ENCODE measurements at regions not wholly inside any gene's neighbourhood (a gene's known extent, or its start where the extent isn't known, plus 50 kb on each side); places are given as distances from the start of the nearest gene placed in this dataset.

DNA sequence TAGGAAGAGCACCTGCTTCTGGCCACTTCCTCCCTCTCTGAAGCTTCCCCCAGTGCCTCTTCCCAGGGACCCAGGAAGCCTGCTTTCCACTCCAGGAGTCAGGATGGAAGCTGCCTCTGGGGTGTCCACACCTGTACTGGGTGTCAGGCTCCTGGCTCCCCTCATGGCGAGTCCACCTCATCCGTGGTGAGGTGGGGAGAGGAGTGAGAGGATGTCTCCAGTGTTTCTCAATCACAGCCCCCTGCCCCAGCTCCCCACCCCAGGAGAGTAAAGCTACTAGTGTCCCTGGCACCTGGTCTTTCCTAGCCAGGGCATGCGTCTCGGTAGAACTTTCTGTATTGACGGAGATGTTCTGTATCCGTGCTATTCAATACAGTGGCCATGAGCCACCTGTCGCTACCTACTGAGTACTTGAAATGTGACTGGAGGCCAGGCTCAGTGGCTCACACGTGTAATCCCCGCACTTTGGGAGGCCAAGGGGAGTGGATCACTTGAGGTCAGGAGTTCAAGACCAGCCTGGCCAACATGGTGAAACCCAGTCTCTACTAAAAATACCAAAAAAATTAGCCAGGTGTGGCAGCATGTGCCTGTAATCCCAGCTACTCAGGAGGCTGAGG is 171.2 kb upstream of the HAAO start:
- H3K4me2 ChIP-seq (ENCODE audit: low read length) = no peak overlapping the region
- intact Hi-C loops (cut with micrococcal nuclease; ENCODE audit: unreplicated experiment) = no loop called here
- H3K27ac ChIP-seq (ENCODE audit: low read depth, low read length, poor library complexity, severe bottlenecking) = no peak overlapping the region
- no peaks in the 10 kb centered on the region for H4K20me1 ChIP-seq (ENCODE audit: insufficient read depth, low read length)
- no peaks in the 10 kb centered on the region for H3K36me3 ChIP-seq (ENCODE audit: insufficient read depth, low read length)
- no peak overlapping the region for H3K4me3 ChIP-seq (ENCODE audit: low read depth, low read length, poor library complexity, severe bottlenecking)
- H3K4me1 ChIP-seq (ENCODE audit: insufficient read depth, low read length, poor library complexity, severe bottlenecking) = peaks cover 29% of the 10 kb centered on the region
- ChIA-PET CTCF (ENCODE audit: unreplicated experiment) (no interaction called here), POLR2A (interaction anchor here (0.6 kb wide), 1 partner anchor 616 kb away, joined by 4 read pairs; no protein-coding TSS in a partner anchor)
- no peak for TF ChIP-seq EZH2phosphoT487 (IDR thresholded peaks at IDR 0.05; ENCODE audit: borderline replicate concordance, low read depth, low read length)
- TF ChIP-seq, protein P1, sequence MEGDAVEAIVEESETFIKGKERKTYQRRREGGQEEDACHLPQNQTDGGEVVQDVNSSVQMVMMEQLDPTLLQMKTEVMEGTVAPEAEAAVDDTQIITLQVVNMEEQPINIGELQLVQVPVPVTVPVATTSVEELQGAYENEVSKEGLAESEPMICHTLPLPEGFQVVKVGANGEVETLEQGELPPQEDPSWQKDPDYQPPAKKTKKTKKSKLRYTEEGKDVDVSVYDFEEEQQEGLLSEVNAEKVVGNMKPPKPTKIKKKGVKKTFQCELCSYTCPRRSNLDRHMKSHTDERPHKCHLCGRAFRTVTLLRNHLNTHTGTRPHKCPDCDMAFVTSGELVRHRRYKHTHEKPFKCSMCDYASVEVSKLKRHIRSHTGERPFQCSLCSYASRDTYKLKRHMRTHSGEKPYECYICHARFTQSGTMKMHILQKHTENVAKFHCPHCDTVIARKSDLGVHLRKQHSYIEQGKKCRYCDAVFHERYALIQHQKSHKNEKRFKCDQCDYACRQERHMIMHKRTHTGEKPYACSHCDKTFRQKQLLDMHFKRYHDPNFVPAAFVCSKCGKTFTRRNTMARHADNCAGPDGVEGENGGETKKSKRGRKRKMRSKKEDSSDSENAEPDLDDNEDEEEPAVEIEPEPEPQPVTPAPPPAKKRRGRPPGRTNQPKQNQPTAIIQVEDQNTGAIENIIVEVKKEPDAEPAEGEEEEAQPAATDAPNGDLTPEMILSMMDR (conservative IDR thresholded peaks at IDR 0.05; ENCODE audit: low read length) = no peak
- no peaks in the 10 kb centered on the region for H3K9me3 ChIP-seq (ENCODE audit: low read length)
- BruUV-seq (replicated peaks) = no TSS peak
- H2AFZ ChIP-seq (ENCODE audit: low read length) = no peak overlapping the region
- no peak for DNase-seq (ENCODE audit: low spot score)
- H3K9me2 ChIP-seq (ENCODE audit: insufficient read depth, low read length) = no peaks in the 10 kb centered on the region
- no peaks in the 10 kb centered on the region for H3K79me2 ChIP-seq (ENCODE audit: insufficient read depth, low read depth, low read length)

DNA sequence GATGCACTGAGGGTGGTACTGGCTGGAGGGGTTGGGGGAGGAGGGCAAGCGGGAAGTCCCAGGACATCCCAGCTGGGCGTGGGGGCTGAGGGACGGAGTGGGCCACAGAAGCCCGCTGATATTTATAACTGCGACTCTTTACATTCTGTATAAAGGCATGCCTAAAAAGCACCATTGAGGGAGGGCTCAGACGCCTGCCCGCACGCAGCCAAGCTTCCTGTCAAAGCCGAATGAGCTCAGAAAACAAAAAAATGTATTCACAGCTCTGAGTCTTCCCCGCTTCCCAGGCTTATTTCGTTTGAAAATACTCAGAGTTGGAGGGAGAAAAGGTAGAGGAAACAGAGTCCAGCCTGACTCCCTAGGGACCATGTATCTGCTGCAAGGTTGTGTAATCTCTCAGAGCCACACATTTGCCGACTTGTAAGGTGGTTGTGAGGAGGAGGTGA is 170.1 kb upstream of the HAAO start:
- no peak overlapping the region for H3K27ac ChIP-seq (ENCODE audit: low read depth, low read length, poor library complexity, severe bottlenecking)
- no TSS peak for BruUV-seq (replicated peaks)

DNA sequence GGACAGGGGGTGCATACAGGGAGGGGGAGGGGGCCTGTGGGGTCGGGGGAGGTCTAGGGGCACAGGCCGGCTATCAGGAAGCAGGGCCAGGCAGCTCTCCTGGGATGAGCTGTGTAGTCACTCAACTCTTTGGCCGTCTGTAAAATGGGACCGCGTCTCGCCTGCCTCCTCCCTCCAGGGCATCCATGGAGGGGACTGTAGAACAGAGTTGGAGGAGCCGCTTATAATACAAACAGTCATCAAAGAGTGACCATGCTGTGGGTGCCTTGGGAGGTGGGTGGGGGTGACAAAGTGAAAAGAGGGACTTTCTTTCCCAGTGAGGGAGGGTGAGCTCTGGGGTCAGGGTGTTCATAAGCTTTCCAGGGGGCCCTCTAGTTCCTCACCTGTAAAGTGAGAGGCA is 169.6 kb upstream of the HAAO start:
- TF ChIP-seq, protein P1 (conservative IDR thresholded peaks at IDR 0.05; ENCODE audit: low read length) = no peak
- no peak for TF ChIP-seq EZH2phosphoT487 (IDR thresholded peaks at IDR 0.05; ENCODE audit: borderline replicate concordance, low read depth, low read length)
- no TSS peak for BruUV-seq (replicated peaks)
- Histone ChIP-seq H3K4me3 (ENCODE audit: low read depth, low read length, poor library complexity, severe bottlenecking) (no peak overlapping the region), H3K4me2 (ENCODE audit: low read length) (peak overlapping the region; percentile 47), H3K9me2 (ENCODE audit: insufficient read depth, low read length) (no peaks in the 10 kb centered on the region), H3K4me1 (ENCODE audit: insufficient read depth, low read length, poor library complexity, severe bottlenecking) (peaks cover 31% of the 10 kb centered on the region), H3K79me2 (ENCODE audit: insufficient read depth, low read depth, low read length) (no peaks in the 10 kb centered on the region), H2AFZ (ENCODE audit: low read length) (peak overlapping the region; percentile 82), H3K36me3 (ENCODE audit: insufficient read depth, low read length) (no peaks in the 10 kb centered on the region), H3K27ac (ENCODE audit: low read depth, low read length, poor library complexity, severe bottlenecking) (no peak overlapping the region), H3K9me3 (ENCODE audit: low read length) (no peaks in the 10 kb centered on the region), H4K20me1 (ENCODE audit: insufficient read depth, low read length) (no peaks in the 10 kb centered on the region)
- ChIA-PET POLR2A (interaction anchor here (0.6 kb wide), 1 partner anchor 843 kb away, joined by 3 read pairs; no protein-coding TSS in a partner anchor), CTCF (ENCODE audit: unreplicated experiment) (no interaction called here)
- DNase-seq (ENCODE audit: low spot score) = no peak
- intact Hi-C loops (cut with micrococcal nuclease; ENCODE audit: unreplicated experiment) = no loop called here

More for the DNA sequence above, 170.1 kb upstream of the HAAO start:
- Histone ChIP-seq H3K4me2 (ENCODE audit: low read length) (peak overlapping the region; percentile 47), H4K20me1 (ENCODE audit: insufficient read depth, low read length) (no peaks in the 10 kb centered on the region), H3K9me3 (ENCODE audit: low read length) (no peaks in the 10 kb centered on the region), H2AFZ (ENCODE audit: low read length) (peak overlapping the region; percentile 82), H3K36me3 (ENCODE audit: insufficient read depth, low read length) (no peaks in the 10 kb centered on the region), H3K4me3 (ENCODE audit: low read depth, low read length, poor library complexity, severe bottlenecking) (no peak overlapping the region), H3K4me1 (ENCODE audit: insufficient read depth, low read length, poor library complexity, severe bottlenecking) (peaks cover 29% of the 10 kb centered on the region), H3K9me2 (ENCODE audit: insufficient read depth, low read length) (no peaks in the 10 kb centered on the region), H3K79me2 (ENCODE audit: insufficient read depth, low read depth, low read length) (no peaks in the 10 kb centered on the region)
- intact Hi-C loops (cut with micrococcal nuclease; ENCODE audit: unreplicated experiment) = no loop called here
- peak; percentile 44 for DNase-seq (ENCODE audit: low spot score)
- no peak for TF ChIP-seq EZH2phosphoT487 (IDR thresholded peaks at IDR 0.05; ENCODE audit: borderline replicate concordance, low read depth, low read length)
- TF ChIP-seq, protein P1 (conservative IDR thresholded peaks at IDR 0.05; ENCODE audit: low read length) = no peak
- CTCF ChIA-PET (ENCODE audit: unreplicated experiment) = no interaction called here
- POLR2A ChIA-PET = no interaction called here

Measured in OCI-LY7 (cell line).